ENCODE measurements at regions not wholly inside any gene's neighbourhood (a gene's known extent, or its start where the extent isn't known, plus 50 kb on each side); places are given as distances from the start of the nearest gene placed in this dataset.

- no peak for ATAC-seq
- H3K4me3 Mint-ChIP-seq, result no peak overlapping the region
- no peak for DNase-seq
- H3K9me3 Mint-ChIP-seq, result no peaks in the 10 kb centered on the region
- intact Hi-C loops (cut with micrococcal nuclease), result no loop called here
- ChIA-PET CTCF (interaction anchor here (0.9 kb wide), 1 partner anchor 12 kb away, joined by 3 read pairs; no protein-coding TSS in a partner anchor), POLR2A (interaction anchor here (0.6 kb wide), 1 partner anchor 339 kb away, joined by 3 read pairs; no protein-coding TSS in a partner anchor)
- no peaks in the 10 kb centered on the region for H3K27me3 Mint-ChIP-seq
- no peaks in the 10 kb centered on the region for H3K36me3 Mint-ChIP-seq (ENCODE audit: low read depth)
- no peak overlapping the region for H3K27ac Mint-ChIP-seq
- H3K4me1 Mint-ChIP-seq (ENCODE audit: low read depth), result peaks cover 8% of the 10 kb centered on the region
- TF ChIP-seq CTCF (IDR thresholded peaks at IDR 0.05), result no peak
Observed at GRCh38 chr1:234751678-234752077, 141.7 kb upstream of the IRF2BP2 start.

- Mint-ChIP-seq H3K9me3 (no peaks in the 10 kb centered on the region), H3K36me3 (ENCODE audit: low read depth) (no peaks in the 10 kb centered on the region), H3K4me1 (ENCODE audit: low read depth) (peaks cover 2% of the 10 kb centered on the region), H3K27me3 (no peaks in the 10 kb centered on the region), H3K4me3 (no peak overlapping the region), H3K27ac (no peak overlapping the region)
- TF ChIP-seq CTCF (IDR thresholded peaks at IDR 0.05), result no peak
- DNase-seq, result no peak
- intact Hi-C loops (cut with micrococcal nuclease), result no loop called here
- POLR2A ChIA-PET, result interaction anchor here (0.6 kb wide), 2 partner anchors 125 to 340 kb away, joined by 3 to 4 read pairs; no protein-coding TSS in a partner anchor
- no peak for ATAC-seq
- CTCF ChIA-PET, result interaction anchor here (0.9 kb wide), 1 partner anchor 11 kb away, joined by 3 read pairs; no protein-coding TSS in a partner anchor
Observed at GRCh38 chr1:234750922-234751627, 141.1 kb upstream of the IRF2BP2 start.

- no peak for TF ChIP-seq CTCF (IDR thresholded peaks at IDR 0.05)
- DNase-seq, result no peak
- POLR2A ChIA-PET, result interaction anchor here (1.0 kb wide), 1 partner anchor 178 kb away, joined by 3 read pairs; no protein-coding TSS in a partner anchor
- CTCF ChIA-PET, result no interaction called here
- intact Hi-C loops (cut with micrococcal nuclease), result no loop called here
- H3K27ac Mint-ChIP-seq, result no peak overlapping the region
- no peaks in the 10 kb centered on the region for H3K36me3 Mint-ChIP-seq (ENCODE audit: low read depth)
- H3K4me1 Mint-ChIP-seq (ENCODE audit: low read depth), result no peaks in the 10 kb centered on the region
- H3K27me3 Mint-ChIP-seq, result no peaks in the 10 kb centered on the region
- no peak for ATAC-seq
- no peak overlapping the region for H3K4me3 Mint-ChIP-seq
- H3K9me3 Mint-ChIP-seq, result no peaks in the 10 kb centered on the region
Observed at GRCh38 chr1:234748713-234749112, 138.7 kb upstream of the IRF2BP2 start.

GRCh38 chr1:234748066-234748465 lies 138.1 kb upstream of the IRF2BP2 start:
- H3K4me3 Mint-ChIP-seq, result no peak overlapping the region
- no peak for DNase-seq
- no peaks in the 10 kb centered on the region for H3K36me3 Mint-ChIP-seq (ENCODE audit: low read depth)
- H3K27ac Mint-ChIP-seq, result no peak overlapping the region
- H3K9me3 Mint-ChIP-seq, result no peaks in the 10 kb centered on the region
- POLR2A ChIA-PET, result interaction anchor here (1.0 kb wide), 1 partner anchor 179 kb away, joined by 3 read pairs; no protein-coding TSS in a partner anchor
- H3K27me3 Mint-ChIP-seq, result no peaks in the 10 kb centered on the region
- intact Hi-C loops (cut with micrococcal nuclease), result no loop called here
- no peak for ATAC-seq
- CTCF ChIA-PET, result no interaction called here
- no peak for TF ChIP-seq CTCF (IDR thresholded peaks at IDR 0.05)
- H3K4me1 Mint-ChIP-seq (ENCODE audit: low read depth), result no peaks in the 10 kb centered on the region

- Mint-ChIP-seq H3K36me3 (ENCODE audit: low read depth) (no peaks in the 10 kb centered on the region), H3K27me3 (no peaks in the 10 kb centered on the region), H3K4me1 (ENCODE audit: low read depth) (no peaks in the 10 kb centered on the region), H3K27ac (no peak overlapping the region), H3K4me3 (no peak overlapping the region), H3K9me3 (no peaks in the 10 kb centered on the region)
- DNase-seq (no peak), ATAC-seq (no peak)
- CTCF ChIA-PET, result no interaction called here
- intact Hi-C loops (cut with micrococcal nuclease), result no loop called here
- no peak for TF ChIP-seq CTCF (IDR thresholded peaks at IDR 0.05)
- POLR2A ChIA-PET, result interaction anchor here (1.2 kb wide), 1 partner anchor 21 kb away, joined by 3 read pairs; no protein-coding TSS in a partner anchor
Observed at GRCh38 chr1:234746798-234747196, 136.8 kb upstream of the IRF2BP2 start.

All from activated CD8-positive, alpha-beta T cell treated with anti-CD3 and anti-CD28 coated beads for 36 hours (primary cell).